Stimulated activated CD4-positive, alpha-beta T cell treated with anti-CD3 and anti-CD28 coated beads, Interleukin-4, amount 100 ng/mL, for 48 hours (primary cell): ENCODE measurements at regions not wholly inside any gene's neighbourhood (a gene's known extent, or its start where the extent isn't known, plus 50 kb on each side); places are given as distances from the start of the nearest gene placed in this dataset.

ENCODE experiments used
- DNase-seq, 2 donors: peaks; one replicate each; pipeline ENCODE4 v3.0.0-alpha.2; 2020; ENCODE audit warnings: low read depth in 2 of 2

DNA sequence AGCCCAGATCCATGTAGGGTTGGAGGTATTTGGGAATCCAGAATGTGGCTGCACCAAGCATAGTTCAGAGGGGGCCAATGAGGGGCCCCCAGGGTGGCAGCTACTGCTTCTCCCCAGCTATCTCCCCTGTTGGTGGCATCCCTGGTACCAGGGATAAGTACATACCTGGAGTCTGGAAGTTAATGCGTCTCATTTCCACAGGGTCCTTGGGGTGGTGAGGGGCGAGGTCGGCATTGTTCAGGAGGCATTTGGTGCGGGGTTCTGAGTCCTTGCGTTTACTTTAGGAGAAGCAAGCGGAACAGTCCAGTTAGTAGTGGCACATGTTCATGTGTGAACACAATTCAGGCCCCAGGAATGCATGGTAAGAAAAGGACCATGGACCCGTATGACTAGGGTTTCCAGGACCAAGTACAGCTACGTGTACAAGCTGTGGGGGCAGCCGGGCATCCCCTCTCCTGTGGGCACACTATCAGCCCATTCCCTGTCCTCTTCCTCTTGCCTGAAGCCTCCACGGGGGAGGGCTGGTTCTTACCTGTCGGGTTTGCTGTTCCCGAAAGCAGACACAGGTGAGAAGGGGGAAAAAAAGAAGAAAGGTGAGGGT lies 122.3 kb downstream of the PTPRS start:
- DNase-seq = no peak

DNA sequence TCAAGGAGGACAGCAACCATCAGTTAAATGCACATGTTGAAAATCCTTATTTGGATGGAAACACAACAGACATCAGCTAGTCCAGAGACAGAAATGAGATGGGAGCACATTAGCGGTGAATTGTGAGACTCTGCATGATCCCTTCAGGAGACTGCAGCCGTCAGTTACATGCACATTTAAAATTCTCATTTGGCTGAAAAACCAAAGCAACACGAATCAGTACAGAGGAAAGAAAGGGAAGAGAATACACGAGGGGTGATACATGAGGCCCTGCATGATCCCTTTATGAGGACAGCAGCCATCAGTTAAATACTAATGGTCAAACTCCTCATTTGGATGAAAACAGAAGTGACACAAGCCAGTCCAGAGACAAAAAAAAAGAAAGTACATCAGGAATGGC lies 123.4 kb downstream of the PTPRS start:
- DNase-seq = no peak

DNA sequence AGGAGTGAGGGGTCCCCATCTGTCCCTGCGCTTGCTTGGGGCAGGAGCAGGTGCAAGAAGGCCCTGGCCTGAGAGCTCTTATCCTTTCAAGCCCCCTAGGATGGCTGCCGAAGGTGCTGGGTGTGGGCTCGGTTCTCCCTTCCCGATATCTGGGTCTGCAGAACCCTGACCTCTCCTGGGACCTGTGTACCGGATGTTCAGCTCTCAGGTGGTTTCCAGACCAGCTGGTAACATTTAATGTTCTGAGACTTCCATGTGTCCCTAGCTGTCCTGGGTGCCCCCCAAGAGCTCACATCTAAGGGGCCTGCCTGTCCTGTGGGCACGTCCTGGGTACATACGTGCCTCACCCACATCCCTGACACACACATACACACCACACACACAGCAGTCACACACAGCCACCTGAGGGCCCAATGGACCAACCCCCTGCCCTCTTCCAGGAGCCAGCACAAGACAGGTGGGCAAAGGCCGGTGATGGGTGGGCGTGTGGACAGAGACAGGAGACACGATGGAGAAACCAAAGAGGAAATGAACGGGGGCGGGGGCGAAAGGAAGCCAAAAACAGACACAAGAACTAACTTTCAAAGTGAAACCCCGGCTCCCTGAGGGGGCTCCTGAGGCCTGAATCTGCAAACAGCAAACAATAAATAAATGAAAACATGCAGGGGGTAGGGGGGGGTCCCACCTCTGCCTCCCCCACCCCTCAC lies 124.3 kb downstream of the PTPRS start:
- DNase-seq = no peak

DNA sequence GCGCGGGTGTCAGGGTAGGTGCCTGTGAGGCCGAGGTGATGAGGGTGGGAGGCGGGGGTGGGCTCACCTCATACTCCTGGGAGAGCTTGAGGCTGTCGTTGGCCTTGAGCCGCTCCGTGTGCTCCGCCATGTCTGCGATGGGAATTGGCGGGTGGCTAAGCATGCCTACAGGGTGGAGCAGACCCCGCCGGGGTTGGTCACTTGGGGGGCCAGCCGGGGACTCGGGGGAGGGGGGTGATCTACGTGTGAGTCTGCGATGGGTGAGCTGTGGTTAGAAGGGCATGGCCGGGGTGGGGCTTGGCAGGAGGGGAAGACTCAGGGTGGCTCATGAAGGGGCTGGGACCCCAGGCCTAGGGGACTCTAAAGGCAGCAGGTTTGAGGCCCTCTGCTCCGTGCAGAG lies 125.2 kb downstream of the PTPRS start:
- DNase-seq = no peak

DNA sequence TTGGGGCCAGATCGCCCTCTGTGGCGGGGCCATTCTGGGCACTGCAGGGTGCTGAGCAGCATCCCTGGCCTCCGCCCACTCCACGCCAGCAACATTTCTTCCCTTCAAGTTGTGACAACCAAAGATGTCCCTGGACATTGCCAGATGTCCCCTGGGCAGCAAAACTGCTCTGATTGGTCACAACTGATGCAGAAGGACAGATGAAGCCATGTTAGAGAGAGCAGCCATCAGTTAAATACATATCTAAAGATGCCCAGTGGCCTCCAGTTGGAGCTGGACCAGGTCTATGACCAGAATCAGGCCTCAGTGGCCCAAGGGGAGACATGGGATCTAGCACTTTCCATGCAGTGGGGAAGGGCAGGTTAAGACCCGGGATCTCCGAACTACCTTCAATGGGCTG lies 125.7 kb downstream of the PTPRS start:
- no peak for DNase-seq

DNA sequence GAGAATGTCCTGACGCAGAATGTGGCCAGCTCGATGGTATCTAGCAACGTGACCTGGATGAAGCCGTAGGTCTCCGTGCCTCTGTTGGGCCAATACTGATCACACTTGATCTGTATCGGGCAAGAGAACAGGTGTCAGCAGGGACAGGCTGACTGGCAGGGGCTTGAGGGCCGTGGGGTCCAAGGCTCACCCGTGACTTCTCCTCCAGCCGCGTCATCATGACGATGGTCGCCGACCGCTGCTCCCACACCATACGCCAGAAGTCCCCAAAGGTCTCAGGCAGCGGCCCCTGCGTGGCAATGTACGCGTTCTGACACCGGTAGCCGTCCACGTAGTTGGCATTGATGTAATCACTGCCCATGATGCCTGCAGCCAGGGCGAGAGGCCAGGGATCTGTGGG lies 126.2 kb downstream of the PTPRS start:
- DNase-seq = no peak

DNA sequence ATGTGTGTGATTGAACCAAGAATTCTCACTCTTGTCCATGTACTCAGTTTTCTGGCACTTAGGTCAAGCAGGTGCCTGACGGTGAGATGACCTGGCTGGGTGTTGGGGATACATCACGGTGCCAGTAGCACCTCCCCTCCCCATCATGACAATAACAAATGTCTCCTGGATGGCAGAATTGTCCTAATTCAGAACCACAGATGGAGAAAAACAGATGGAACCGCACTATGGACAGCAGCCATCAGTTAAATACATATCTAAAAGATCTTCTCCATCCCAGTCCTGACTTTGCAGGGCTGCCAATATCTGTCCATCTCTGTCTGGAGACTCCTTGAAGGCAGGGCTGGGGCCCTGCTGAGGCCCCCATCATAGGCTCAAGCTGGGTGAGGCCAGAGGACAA lies 126.9 kb downstream of the PTPRS start:
- DNase-seq = no peak

DNA sequence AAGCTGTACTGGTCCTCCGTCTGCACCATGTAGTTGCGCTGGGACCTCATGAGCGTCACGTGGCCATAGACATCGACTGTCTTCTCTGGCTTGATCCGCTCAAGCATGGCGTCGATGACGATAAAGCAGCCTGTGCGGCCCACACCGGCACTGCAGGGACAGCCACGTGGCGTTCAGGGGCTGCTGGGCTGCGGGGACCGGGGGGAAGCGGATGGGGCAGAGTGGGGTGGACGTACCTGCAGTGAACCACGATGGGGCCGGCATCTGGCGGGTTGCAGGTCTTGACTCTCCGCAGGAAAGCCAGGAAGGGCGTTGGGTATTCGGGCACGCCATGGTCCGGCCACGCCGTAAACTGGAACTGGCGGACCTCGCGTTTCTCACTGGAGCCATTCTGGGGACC lies 128.5 kb downstream of the PTPRS start:
- no peak for DNase-seq

DNA sequence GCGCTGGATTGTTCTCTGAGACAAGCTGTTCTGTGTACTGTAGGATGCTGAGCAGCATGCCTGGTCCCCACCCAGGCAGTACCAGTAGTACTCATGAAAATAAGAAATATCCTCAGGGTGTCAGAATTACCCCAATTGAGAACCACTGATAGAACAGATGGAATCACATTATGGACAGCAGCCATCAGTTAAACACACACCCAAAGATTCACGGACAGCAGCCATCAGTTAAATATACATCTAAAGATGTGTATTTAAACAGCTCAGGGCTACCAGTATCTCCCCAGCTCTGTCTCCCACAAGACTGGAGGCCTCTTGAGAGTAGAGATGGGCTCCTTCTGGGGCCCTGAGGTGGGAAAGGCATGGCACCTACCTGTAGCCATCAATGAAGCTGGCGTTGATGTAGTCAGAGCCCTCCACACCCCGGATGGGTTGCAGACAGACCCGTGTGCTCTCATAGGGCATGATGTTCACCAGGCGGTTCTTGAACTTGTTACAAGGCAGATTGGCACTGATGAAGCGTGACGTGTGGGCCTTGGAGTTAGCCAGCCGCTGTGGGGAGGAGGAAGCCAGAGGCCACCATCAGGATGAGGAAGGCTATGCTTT lies 129.3 kb downstream of the PTPRS start:
- DNase-seq = no peak

DNA sequence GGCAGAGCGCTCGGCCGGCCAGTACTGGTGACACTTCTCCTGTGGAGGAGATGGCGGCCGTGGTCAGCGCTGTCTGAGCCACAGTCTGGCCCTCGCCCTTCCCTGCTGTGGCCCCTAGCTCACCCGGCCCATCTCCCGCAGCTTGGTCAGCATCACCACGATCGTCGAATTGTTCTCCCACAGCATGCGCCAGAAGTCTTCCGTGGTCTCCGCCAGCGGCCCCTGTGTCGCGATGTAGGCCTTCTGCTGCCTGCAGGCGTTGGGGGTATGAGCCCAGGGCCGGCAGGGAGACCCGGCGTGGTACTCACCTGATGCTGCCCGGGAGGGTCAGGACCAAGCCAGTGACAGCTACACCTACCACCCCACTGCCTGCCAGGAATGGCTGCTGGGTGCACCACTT lies 130.1 kb downstream of the PTPRS start:
- no peak for DNase-seq

DNA sequence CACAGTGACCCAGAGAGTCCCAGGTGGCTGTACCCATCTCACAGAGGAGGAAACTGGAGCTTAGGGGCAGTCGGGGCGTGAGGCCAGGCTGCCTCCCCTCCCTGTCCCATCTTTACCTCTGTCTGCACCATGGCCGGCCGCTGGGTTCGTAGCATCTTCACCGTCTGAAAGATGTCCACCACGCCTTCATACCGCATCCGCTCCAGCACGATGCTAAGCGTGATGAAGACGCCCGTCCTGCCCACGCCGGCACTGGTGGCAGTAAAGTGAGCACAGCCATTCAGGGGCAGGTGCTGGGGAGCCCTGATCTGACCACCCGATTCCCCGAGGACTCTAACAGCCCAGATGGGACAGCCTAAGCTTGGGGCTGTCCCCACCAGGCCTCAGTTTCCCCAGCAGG lies 132.8 kb downstream of the PTPRS start:
- no peak for DNase-seq

DNA sequence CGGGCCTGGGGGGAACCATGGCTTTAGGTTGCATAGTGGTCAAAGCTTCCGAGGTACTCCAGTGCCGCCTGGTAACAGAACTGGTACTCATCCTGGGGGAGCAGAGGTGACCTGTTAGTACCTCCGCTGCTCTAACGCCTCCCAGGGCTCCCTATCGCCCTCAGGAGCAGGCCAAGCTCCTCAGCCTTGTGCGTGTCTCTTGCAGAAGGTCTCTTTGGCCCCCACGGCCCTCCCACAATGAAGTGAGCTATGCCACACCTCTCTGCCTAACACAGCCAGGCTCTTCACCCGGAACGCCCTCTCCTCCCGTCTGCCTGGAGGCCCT lies 133.9 kb downstream of the PTPRS start:
- DNase-seq = no peak

DNA sequence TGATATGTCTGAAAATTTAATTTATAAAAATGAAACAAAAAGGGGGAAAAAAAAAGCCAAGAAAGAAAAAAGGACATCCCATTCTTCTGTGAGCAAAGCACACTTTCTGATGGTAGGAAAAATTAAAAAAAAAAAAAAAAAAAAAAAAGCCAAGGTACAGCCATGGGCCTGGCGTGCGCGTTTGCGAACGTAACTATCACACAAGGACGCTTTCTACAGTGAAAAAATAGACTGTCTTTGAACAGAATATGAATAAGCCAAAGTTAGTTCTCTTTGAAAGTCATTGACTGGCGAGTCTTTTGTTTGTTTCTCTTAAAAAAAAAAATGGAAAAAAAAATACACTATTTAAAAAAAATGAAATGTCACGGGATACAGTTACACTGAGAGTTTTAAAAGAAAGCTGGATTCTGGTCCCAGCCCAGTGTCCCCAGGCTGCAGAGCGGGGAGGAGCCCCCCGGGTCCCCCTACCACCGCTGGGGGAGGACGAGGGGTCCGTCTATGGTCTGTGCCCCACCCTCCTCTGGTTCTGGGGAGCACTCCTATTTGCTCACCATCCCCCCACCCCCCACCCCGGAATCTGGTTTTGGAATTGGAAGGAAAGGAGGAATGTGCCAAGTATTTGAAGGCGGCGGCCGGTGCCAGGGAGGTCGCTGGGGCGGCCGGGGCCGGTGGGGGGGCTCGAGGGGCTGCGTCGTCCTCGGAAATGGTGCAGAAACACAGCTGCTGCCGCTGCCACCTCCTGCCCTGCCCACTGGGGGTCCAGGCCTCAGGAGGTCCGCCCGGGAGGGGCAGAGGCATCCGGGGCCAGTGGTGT lies 134.5 kb downstream of the PTPRS start:
- DNase-seq = no peak

DNA sequence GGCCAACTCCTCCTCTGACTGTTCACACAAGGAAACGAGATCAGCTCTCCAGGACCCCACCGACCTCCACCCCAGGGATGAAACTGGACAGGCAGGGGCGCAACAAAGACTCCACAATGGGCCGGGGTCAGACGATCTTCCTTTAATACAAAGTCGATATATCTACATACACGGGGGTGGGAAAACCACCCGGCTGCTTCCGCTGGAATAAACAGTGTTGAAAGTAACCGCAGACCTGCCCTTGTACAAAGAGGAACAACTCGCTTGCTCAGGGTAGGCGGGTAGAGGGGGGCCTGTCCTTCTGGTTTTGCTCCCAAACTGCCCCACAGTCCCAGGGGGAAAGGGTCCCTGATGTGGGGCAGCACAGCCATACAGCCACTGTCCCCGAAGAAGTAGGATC lies 135.2 kb downstream of the PTPRS start:
- DNase-seq = no peak

DNA sequence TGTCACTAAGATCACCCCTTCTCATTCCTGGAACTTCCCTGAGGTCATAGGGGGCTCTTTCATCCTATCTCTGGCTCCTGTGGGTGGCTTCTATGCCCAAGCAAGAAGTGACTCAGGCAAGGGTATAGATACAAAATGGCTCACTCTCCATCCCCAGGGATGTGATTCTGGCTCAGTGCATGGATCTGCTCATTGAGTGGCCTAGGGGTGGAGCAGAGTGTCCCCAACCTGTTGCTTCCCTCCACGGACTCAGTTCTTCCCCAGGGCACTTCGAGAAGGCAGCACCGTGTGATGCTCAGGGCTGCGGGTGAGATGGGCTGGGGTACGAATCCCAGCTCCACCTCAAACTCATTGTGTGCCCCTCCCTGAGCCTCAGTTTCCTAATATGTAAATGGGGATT lies 136.4 kb downstream of the PTPRS start:
- no peak for DNase-seq
